ENCODE measurements at regions not wholly inside any gene's neighbourhood (a gene's known extent, or its start where the extent isn't known, plus 50 kb on each side); places are given as distances from the start of the nearest gene placed in this dataset.
A peak's percentile ranks its signal among the peaks of the same experiment; 100 is the strongest.
"Not testable (repeated sequence)": the region's sequence is repeated elsewhere in the genome, so short reads cannot be mapped to it uniquely, and the experiment has no call there.

GRCh38 chr5:40124367-40124766 lies 555.3 kb upstream of the PTGER4 start:
- Histone ChIP-seq H3K36me3 (ENCODE audit: low read depth) (no peaks in the 10 kb centered on the region), H3K4me3 (no peak overlapping the region), H3K9me3 (peaks cover 32% of the 10 kb centered on the region), H3K4me1 (ENCODE audit: low read depth) (no peaks in the 10 kb centered on the region)
- TF ChIP-seq CTCF (IDR thresholded peaks at IDR 0.05): no peak
- intact Hi-C loops (cut with DNase I, micrococcal nuclease): no loop called here
- DNase-seq (no peak), ATAC-seq (no peak)

- no peak overlapping the region for H3K4me3 ChIP-seq
- TF ChIP-seq CTCF (IDR thresholded peaks at IDR 0.05): no peak
- peaks cover 32% of the 10 kb centered on the region for H3K9me3 ChIP-seq
- intact Hi-C loops (cut with DNase I, micrococcal nuclease): no loop called here
- H3K4me1 ChIP-seq (ENCODE audit: low read depth): no peaks in the 10 kb centered on the region
- DNase-seq: no peak
- H3K36me3 ChIP-seq (ENCODE audit: low read depth): no peaks in the 10 kb centered on the region
- ATAC-seq: no peak
These were observed 558.5 kb upstream of the PTGER4 start for GRCh38 chr5:40121236-40121635.

GRCh38 chr5:40112875-40113274 lies 566.8 kb upstream of the PTGER4 start:
- DNase-seq (no peak), ATAC-seq (no peak)
- H3K4me3 ChIP-seq: no peak overlapping the region
- H3K36me3 ChIP-seq (ENCODE audit: low read depth): no peaks in the 10 kb centered on the region
- peaks cover 7% of the 10 kb centered on the region for H3K4me1 ChIP-seq (ENCODE audit: low read depth)
- intact Hi-C loops (cut with DNase I, micrococcal nuclease): no loop called here
- no peak for TF ChIP-seq CTCF (IDR thresholded peaks at IDR 0.05)
- H3K9me3 ChIP-seq: no peaks in the 10 kb centered on the region

GRCh38 chr5:40111036-40111435 lies 568.7 kb upstream of the PTGER4 start:
- H3K36me3 ChIP-seq (ENCODE audit: low read depth); intact Hi-C loops (cut with DNase I, micrococcal nuclease); ATAC-seq; H3K4me1 ChIP-seq (ENCODE audit: low read depth); DNase-seq; H3K4me3 ChIP-seq; H3K9me3 ChIP-seq: not testable (repeated sequence)

GRCh38 chr5:40108764-40109390 lies 570.8 kb upstream of the PTGER4 start:
- DNase-seq: peak in 1 of 3 donors; percentile 51
- H3K4me1 ChIP-seq (ENCODE audit: low read depth); ATAC-seq; intact Hi-C loops (cut with DNase I, micrococcal nuclease); H3K4me3 ChIP-seq; H3K9me3 ChIP-seq; H3K36me3 ChIP-seq (ENCODE audit: low read depth): not testable (repeated sequence)

- DNase-seq: peak in 1 of 3 donors; percentile 48
- H3K9me3 ChIP-seq; ATAC-seq; H3K36me3 ChIP-seq (ENCODE audit: low read depth); intact Hi-C loops (cut with DNase I, micrococcal nuclease); H3K4me1 ChIP-seq (ENCODE audit: low read depth); H3K4me3 ChIP-seq: not testable (repeated sequence)
These were observed 571.9 kb upstream of the PTGER4 start for GRCh38 chr5:40107786-40108185.

- DNase-seq (peak in 1 of 3 donors; percentile 48), ATAC-seq (peak; percentile 91)
- no peaks in the 10 kb centered on the region for H3K36me3 ChIP-seq (ENCODE audit: low read depth)
- peaks cover 7% of the 10 kb centered on the region for H3K4me1 ChIP-seq (ENCODE audit: low read depth)
- no peak for TF ChIP-seq CTCF (IDR thresholded peaks at IDR 0.05)
- H3K9me3 ChIP-seq: no peaks in the 10 kb centered on the region
- intact Hi-C loops (cut with DNase I, micrococcal nuclease): no loop called here
- no peak overlapping the region for H3K4me3 ChIP-seq
These were observed 572.9 kb upstream of the PTGER4 start for GRCh38 chr5:40106847-40107246.
